Activated CD4-positive, CD25-positive, alpha-beta regulatory T cell (primary cell): ENCODE measurements at regions not wholly inside any gene's neighbourhood (a gene's known extent, or its start where the extent isn't known, plus 50 kb on each side); places are given as distances from the start of the nearest gene placed in this dataset.

Experiments used
- DNase-seq, 4 experiments: peaks; one replicate each; lab custom pipeline; 2025; lab: John Stamatoyannopoulos, UW

GRCh38 chr5:61790678-61791077 lies 458.6 kb downstream of the ZSWIM6 start:
- DNase-seq = no peak

- DNase-seq = no peak
Measured at GRCh38 chr5:61796773-61797172, 464.7 kb downstream of the ZSWIM6 start.

- DNase-seq = no peak
Measured at GRCh38 chr5:61800450-61800849, 468.4 kb downstream of the ZSWIM6 start.

- DNase-seq = no peak
Measured at GRCh38 chr5:61801174-61801573, 469.1 kb downstream of the ZSWIM6 start.

- no peak for DNase-seq
Measured at GRCh38 chr5:61802456-61802855, 470.4 kb downstream of the ZSWIM6 start.

GRCh38 chr5:61805101-61805500 lies 473.0 kb downstream of the ZSWIM6 start:
- no peak for DNase-seq

GRCh38 chr5:61806491-61807020 lies 474.5 kb downstream of the ZSWIM6 start:
- DNase-seq = no peak

GRCh38 chr5:61808091-61808490 lies 476.0 kb downstream of the ZSWIM6 start:
- no peak for DNase-seq

GRCh38 chr5:61808909-61809308 lies 476.9 kb downstream of the ZSWIM6 start:
- no peak for DNase-seq

GRCh38 chr5:61809651-61810050 lies 477.6 kb downstream of the ZSWIM6 start:
- DNase-seq = no peak

GRCh38 chr5:61811052-61811451 lies 479.0 kb downstream of the ZSWIM6 start:
- no peak for DNase-seq

- no peak for DNase-seq
Measured at GRCh38 chr5:61813361-61813760, 481.3 kb downstream of the ZSWIM6 start.

- no peak for DNase-seq
Measured at GRCh38 chr5:61815339-61815738, 483.3 kb downstream of the ZSWIM6 start.

GRCh38 chr5:61816146-61816545 lies 484.1 kb downstream of the ZSWIM6 start:
- DNase-seq = no peak

GRCh38 chr5:61816585-61817450 lies 484.8 kb downstream of the ZSWIM6 start:
- no peak for DNase-seq

- DNase-seq = no peak
Measured at GRCh38 chr5:61817472-61818326, 485.6 kb downstream of the ZSWIM6 start.

- no peak for DNase-seq
Measured at GRCh38 chr5:61820836-61821235, 485.2 kb upstream of the KIF2A start.

GRCh38 chr5:61821561-61821960 lies 484.4 kb upstream of the KIF2A start:
- DNase-seq = no peak

- no peak for DNase-seq
Measured at GRCh38 chr5:61822584-61822983, 483.4 kb upstream of the KIF2A start.

GRCh38 chr5:61823065-61823464 lies 482.9 kb upstream of the KIF2A start:
- DNase-seq = no peak

GRCh38 chr5:61823781-61824180 lies 482.2 kb upstream of the KIF2A start:
- no peak for DNase-seq

- DNase-seq = no peak
Measured at GRCh38 chr5:61824396-61824795, 481.6 kb upstream of the KIF2A start.

GRCh38 chr5:61827445-61827975 lies 478.5 kb upstream of the KIF2A start:
- DNase-seq = no peak
